Hepatocyte (in vitro differentiated cells): ENCODE measurements at regions not wholly inside any gene's neighbourhood (a gene's known extent, or its start where the extent isn't known, plus 50 kb on each side); places are given as distances from the start of the nearest gene placed in this dataset.

Experiments used
- CTCF ChIP-seq: fragments of 200-600 bp; sonication (generic); IDR thresholded peaks from 2 replicates; pipeline ENCODE4 v1.5.1; 2016; ENCODE audit warnings: antibody characterized with exemption, mild to moderate bottlenecking; ENCODE audit not compliant: poor library complexity
- EZH2 ChIP-seq: fragments of 200-600 bp; sonication (generic); IDR thresholded peaks from 2 replicates; pipeline ENCODE4 v1.6.1; 2016; ENCODE audit warnings: antibody characterized with exemption, mild to moderate bottlenecking, borderline replicate concordance

GRCh38 chr5:75890546-75890945, 173.3 kb upstream of the POC5 start:
- TF ChIP-seq EZH2: no peak
- no peak for TF ChIP-seq CTCF
